ENCODE measurements at regions not wholly inside any gene's neighbourhood (a gene's known extent, or its start where the extent isn't known, plus 50 kb on each side); places are given as distances from the start of the nearest gene placed in this dataset.

GRCh38 chrX:20906571-20906970 lies 467.6 kb upstream of the CNKSR2 start:
- Mint-ChIP-seq H3K27ac (ENCODE audit: unreplicated experiment) (no peak overlapping the region), H3K27me3 (ENCODE audit: insufficient read depth, unreplicated experiment) (peaks cover 2% of the 10 kb centered on the region), H3K36me3 (ENCODE audit: insufficient read depth, unreplicated experiment) (no peaks in the 10 kb centered on the region), H3K9me3 (ENCODE audit: unreplicated experiment) (no peaks in the 10 kb centered on the region), H3K4me3 (ENCODE audit: unreplicated experiment) (no peak overlapping the region), H3K4me1 (ENCODE audit: low read depth, unreplicated experiment) (no peaks in the 10 kb centered on the region)
- Histone ChIP-seq H3K36me3 (ENCODE audit: control insufficient read depth, insufficient read depth, low read length) (no peaks in the 10 kb centered on the region), H3K27me3 (replicated peaks; ENCODE audit: control insufficient read depth, insufficient read depth, low read length) (no peaks in the 10 kb centered on the region), H3K4me1 (no peaks in the 10 kb centered on the region), H3K9me3 (no peaks in the 10 kb centered on the region), H3K4me3 (ENCODE audit: low read depth, low read length) (no peak overlapping the region)
- no peak for DNase-seq
- CTCF ChIA-PET: no interaction called here
- no TSS peak for BruUV-seq (replicated peaks)
- POLR2A ChIA-PET: no interaction called here
- intact Hi-C loops (cut with micrococcal nuclease; ENCODE audit: unreplicated experiment): no loop called here
- TF ChIP-seq CTCF (IDR thresholded peaks at IDR 0.05; ENCODE audit: insufficient read depth in 1 of 2, low read depth in 1 of 2, low read length in 1 of 2, severe bottlenecking in 1 of 2, unreplicated experiment in 1 of 2): no peak

DNA sequence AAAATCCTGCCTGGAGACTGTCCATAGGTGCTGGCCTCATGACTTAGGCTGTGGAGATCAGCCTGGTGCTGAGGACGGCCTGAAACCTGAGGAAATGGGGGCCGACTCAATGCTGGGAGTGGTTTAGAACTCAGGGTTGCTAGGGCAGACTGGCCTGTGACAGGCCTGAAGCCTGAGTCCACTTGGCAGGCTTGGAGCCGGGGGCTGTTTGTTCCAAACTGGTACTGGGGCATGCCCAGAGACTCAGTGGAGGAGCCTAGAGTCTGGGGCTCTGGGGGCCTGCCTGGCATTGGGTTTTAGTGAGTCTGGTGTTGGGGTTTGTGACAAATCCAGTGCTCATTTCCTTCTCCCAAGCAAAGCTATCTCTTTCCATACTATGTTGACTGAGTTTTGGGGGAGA lies 489.7 kb upstream of the CNKSR2 start:
- H3K36me3 ChIP-seq (ENCODE audit: control insufficient read depth, insufficient read depth, low read length): no peaks in the 10 kb centered on the region
- intact Hi-C loops (cut with micrococcal nuclease; ENCODE audit: unreplicated experiment): no loop called here
- no peak overlapping the region for H3K4me3 ChIP-seq (ENCODE audit: low read depth, low read length)
- no peaks in the 10 kb centered on the region for H3K9me3 Mint-ChIP-seq (ENCODE audit: unreplicated experiment)
- H3K4me1 ChIP-seq: no peaks in the 10 kb centered on the region
- no TSS peak for BruUV-seq (replicated peaks)
- CTCF ChIA-PET: no interaction called here
- no peak for DNase-seq
- no peaks in the 10 kb centered on the region for H3K9me3 ChIP-seq
- H3K27me3 Mint-ChIP-seq (ENCODE audit: insufficient read depth, unreplicated experiment): no peaks in the 10 kb centered on the region
- no peaks in the 10 kb centered on the region for H3K4me1 Mint-ChIP-seq (ENCODE audit: low read depth, unreplicated experiment)
- POLR2A ChIA-PET: no interaction called here
- H3K36me3 Mint-ChIP-seq (ENCODE audit: insufficient read depth, unreplicated experiment): no peaks in the 10 kb centered on the region
- no peaks in the 10 kb centered on the region for H3K27me3 ChIP-seq (replicated peaks; ENCODE audit: control insufficient read depth, insufficient read depth, low read length)
- H3K4me3 Mint-ChIP-seq (ENCODE audit: unreplicated experiment): no peak overlapping the region
- TF ChIP-seq CTCF (IDR thresholded peaks at IDR 0.05; ENCODE audit: insufficient read depth in 1 of 2, low read depth in 1 of 2, low read length in 1 of 2, severe bottlenecking in 1 of 2, unreplicated experiment in 1 of 2): no peak
- H3K27ac Mint-ChIP-seq (ENCODE audit: unreplicated experiment): no peak overlapping the region

- intact Hi-C loops (cut with micrococcal nuclease; ENCODE audit: unreplicated experiment): no loop called here
- no peak overlapping the region for H3K27ac Mint-ChIP-seq (ENCODE audit: unreplicated experiment)
- peaks cover 7% of the 10 kb centered on the region for H3K9me3 Mint-ChIP-seq (ENCODE audit: unreplicated experiment)
- no TSS peak for BruUV-seq (replicated peaks)
- Histone ChIP-seq H3K27me3 (replicated peaks; ENCODE audit: control insufficient read depth, insufficient read depth, low read length) (no peaks in the 10 kb centered on the region), H3K4me1 (no peaks in the 10 kb centered on the region), H3K36me3 (ENCODE audit: control insufficient read depth, insufficient read depth, low read length) (no peaks in the 10 kb centered on the region), H3K9me3 (no peaks in the 10 kb centered on the region), H3K4me3 (ENCODE audit: low read depth, low read length) (no peak overlapping the region)
- POLR2A ChIA-PET: no interaction called here
- CTCF ChIA-PET: no interaction called here
- no peak for TF ChIP-seq CTCF (IDR thresholded peaks at IDR 0.05; ENCODE audit: insufficient read depth in 1 of 2, low read depth in 1 of 2, low read length in 1 of 2, severe bottlenecking in 1 of 2, unreplicated experiment in 1 of 2)
- H3K4me1 Mint-ChIP-seq (ENCODE audit: low read depth, unreplicated experiment): no peaks in the 10 kb centered on the region
- no peaks in the 10 kb centered on the region for H3K27me3 Mint-ChIP-seq (ENCODE audit: insufficient read depth, unreplicated experiment)
- no peak for DNase-seq
- H3K36me3 Mint-ChIP-seq (ENCODE audit: insufficient read depth, unreplicated experiment): no peaks in the 10 kb centered on the region
- H3K4me3 Mint-ChIP-seq (ENCODE audit: unreplicated experiment): no peak overlapping the region
These were observed 510.6 kb upstream of the CNKSR2 start for GRCh38 chrX:20863649-20864048.
